HG02938 (cell line): ENCODE measurements at regions not wholly inside any gene's neighbourhood (a gene's known extent, or its start where the extent isn't known, plus 50 kb on each side); places are given as distances from the start of the nearest gene placed in this dataset.
"Not testable (repeated sequence)": the region's sequence is repeated elsewhere in the genome, so short reads cannot be mapped to it uniquely, and the experiment has no call there.

ENCODE experiments used
- ATAC-seq: cut with Tn5 transposase; IDR thresholded peaks from one replicate; pipeline ENCODE4 v1.9.1; 2021; ENCODE audit warnings: mild to moderate bottlenecking, moderate library complexity; ENCODE audit not compliant: unreplicated experiment

GRCh38 chr10:22086730-22087401 lies 83.3 kb upstream of the DNAJC1 start:
- ATAC-seq, result no peak

- not testable (repeated sequence) for ATAC-seq
Measured at GRCh38 chr10:22079921-22080320, 76.4 kb upstream of the DNAJC1 start.

DNA sequence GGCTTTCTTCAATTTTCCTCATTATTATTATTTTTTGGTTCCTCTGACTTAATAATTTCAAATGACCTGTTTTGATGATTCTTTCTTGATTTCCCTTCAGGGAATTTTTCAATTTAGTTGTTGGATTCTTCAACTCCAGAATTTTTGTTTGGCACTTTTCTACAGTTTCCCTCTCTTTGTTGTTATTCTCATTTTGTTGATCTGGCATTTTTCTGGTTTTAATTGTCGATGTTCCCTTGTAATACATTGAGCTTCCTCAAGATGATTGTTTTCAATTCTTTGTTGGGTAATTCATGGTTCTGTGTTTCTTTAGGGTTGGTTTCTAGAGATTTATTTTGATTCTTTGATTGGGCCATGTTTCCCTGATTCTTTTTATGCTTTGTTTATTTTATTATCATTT lies 67.8 kb upstream of the DNAJC1 start:
- no peak for ATAC-seq

- ATAC-seq, result no peak
Measured at GRCh38 chr10:22067091-22067490, 63.6 kb upstream of the DNAJC1 start.

DNA sequence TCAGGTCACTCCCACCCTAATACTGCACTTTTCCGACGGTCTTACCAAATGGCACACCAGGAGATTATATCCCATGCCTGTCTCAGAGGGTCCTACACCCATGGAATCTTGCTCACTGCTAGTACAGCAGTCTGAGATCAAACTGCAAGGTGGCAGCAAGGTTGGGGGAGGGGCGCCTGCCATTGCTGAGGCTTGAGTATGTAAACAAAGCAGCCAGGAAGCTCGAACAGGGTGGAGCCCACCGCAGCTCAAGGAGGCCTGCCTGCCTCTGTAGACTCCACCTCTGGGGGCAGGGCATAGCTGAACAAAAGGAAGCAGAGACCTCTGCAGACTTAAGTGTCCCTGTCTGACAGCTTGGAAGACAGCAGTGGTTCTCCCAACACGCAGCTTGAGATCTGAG lies 57.5 kb upstream of the DNAJC1 start:
- ATAC-seq, result not testable (repeated sequence)

DNA sequence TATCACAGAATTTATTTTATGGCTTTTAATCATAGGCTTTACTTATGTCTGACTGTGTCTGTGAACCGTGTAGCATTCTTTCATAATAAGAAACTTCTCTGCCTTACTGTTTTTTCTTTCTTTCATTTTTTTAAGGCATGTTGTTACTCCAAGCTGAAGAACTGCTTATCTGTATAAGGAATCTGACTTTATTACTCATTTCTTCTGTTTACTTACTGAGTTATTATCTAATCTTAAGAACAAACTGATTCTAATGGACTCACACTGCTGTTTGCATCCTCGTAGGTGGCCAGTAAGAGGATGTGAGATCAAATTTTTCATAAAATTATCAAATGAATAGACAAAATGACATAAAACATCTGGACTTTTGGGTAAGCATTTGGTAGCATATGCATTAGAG lies 54.7 kb upstream of the DNAJC1 start:
- ATAC-seq, result no peak

- no peak for ATAC-seq
Measured at GRCh38 chr10:22054961-22055360, 51.4 kb upstream of the DNAJC1 start.
